GM19351 (cell line): ENCODE measurements at regions not wholly inside any gene's neighbourhood (a gene's known extent, or its start where the extent isn't known, plus 50 kb on each side); places are given as distances from the start of the nearest gene placed in this dataset.

Experiments used
- ATAC-seq: cut with Tn5 transposase; IDR thresholded peaks from one replicate; pipeline ENCODE4 v1.9.1; 2021; ENCODE audit warnings: mild to moderate bottlenecking, moderate library complexity; ENCODE audit not compliant: unreplicated experiment

GRCh38 chr13:78719367-78719766 is 60.4 kb upstream of the OBI1 start:
- peak; percentile 72 for ATAC-seq

- no peak for ATAC-seq
These were observed 55.8 kb upstream of the OBI1 start for GRCh38 chr13:78714717-78715116.

DNA sequence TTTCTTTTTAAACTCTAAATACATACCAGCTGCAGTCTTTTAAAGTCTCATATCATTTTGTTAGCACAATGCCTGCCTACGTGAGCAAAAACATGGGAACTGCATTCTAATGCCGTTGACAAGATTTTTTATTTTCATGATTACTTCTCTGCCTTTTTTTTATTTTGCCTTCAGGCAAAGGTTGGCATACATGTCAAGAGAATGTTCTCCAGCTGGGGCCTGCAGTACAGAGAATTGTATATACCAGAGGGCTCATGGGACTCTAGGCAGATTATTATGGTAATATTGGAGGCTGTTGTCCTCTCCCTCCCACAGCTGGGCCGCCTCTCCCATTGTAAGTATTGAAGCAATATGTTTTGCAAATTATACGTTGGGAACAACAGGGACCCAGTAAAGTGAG is 53.9 kb upstream of the OBI1 start:
- ATAC-seq = no peak

- ATAC-seq = no peak
These were observed 50.1 kb upstream of the OBI1 start for GRCh38 chr13:78709028-78709427.
